Stomach (tissue), 8 donors: ENCODE measurements at regions not wholly inside any gene's neighbourhood (a gene's known extent, or its start where the extent isn't known, plus 50 kb on each side); places are given as distances from the start of the nearest gene placed in this dataset.

Experiments used
- DNase-seq, 2 donors: peaks; one replicate each; pipeline versions ENCODE4 v3.0.0 to v3.0.0-alpha.2; 2013 to 2019
- H3K27ac ChIP-seq, 5 donors: fragments of 200-600 bp in 4 of 5; sonication (generic) in 4 of 5; one replicate each; pipeline ENCODE4 v1.5.1; 2013 to 2019; ENCODE audit warnings: mild to moderate bottlenecking in 1 of 5, moderate library complexity in 1 of 5
- H3K27me3 ChIP-seq, 3 donors: fragments of 200-600 bp; sonication (generic); one replicate each; pipeline ENCODE4 v1.5.1; 2017 to 2019; ENCODE audit warnings: mixed run types in 1 of 3
- H3K36me3 ChIP-seq, 4 donors: fragments of 200-600 bp; sonication (generic); 1 replicate in 3 of 4; 2 replicates in 1 of 4; pipeline ENCODE4 v1.5.1; 2016 to 2019
- H3K4me1 ChIP-seq, 4 donors: fragments of 200-600 bp; sonication (generic); one replicate each; pipeline ENCODE4 v1.5.1; 2016 to 2019
- H3K4me3 ChIP-seq, 4 donors: fragments of 200-600 bp; sonication (generic) in 3 of 4; one replicate each; pipeline ENCODE4 v1.5.1; 2016 to 2019; ENCODE audit warnings: mild to moderate bottlenecking in 1 of 4
- H3K9me3 ChIP-seq, 4 donors: fragments of 200-600 bp; sonication (generic); one replicate each; pipeline ENCODE4 v1.5.1; 2016 to 2019
- EP300 ChIP-seq: sonication (generic); formaldehyde crosslinking; IDR thresholded peaks from one replicate; pipeline ENCODE4 v1.6.1; 2017; ENCODE audit warnings: antibody characterized with exemption
- POLR2A ChIP-seq, 4 donors: fragments of 450-650 bp; IDR thresholded peaks; one replicate each; pipeline ENCODE4 v1.6.1; 2016; ENCODE audit warnings: antibody characterized with exemption in 4 of 4, control low read depth in 2 of 4, mild to moderate bottlenecking in 1 of 4, moderate library complexity in 1 of 4
- POLR2AphosphoS5 ChIP-seq, 3 donors: sonication (generic); formaldehyde crosslinking; IDR thresholded peaks; one replicate each; pipeline ENCODE4 v1.6.1; 2016; ENCODE audit warnings: antibody characterized with exemption in 3 of 3
- WGBS, 5 donors: extraction: QIAGEN DNeasy Blood & Tissue Kit in 3 of 5; methylation state at CpG; one replicate each; pipeline versions ENCODE4 v1.1.5 to v1.1.7; 2013 to 2018; 5-methylcytosine and 5-hydroxymethylcytosine counted together
- intact Hi-C: fragments of 100-400 bp; cut with DNase I; formaldehyde crosslinking; loops from one replicate; pipeline ENCODE4 v1.15.1; 2023; ENCODE audit warnings: low total_unique reads
- TF ChIP-seq, protein P1 (sequence below), 7 experiments: fragments of 450-650 bp in 4 of 7; fragments of 200-600 bp in 3 of 7; sonication (generic) in 3 of 7; IDR thresholded peaks; one replicate each; pipeline ENCODE4 v1.5.1; 2016 to 2019; ENCODE audit warnings: antibody characterized with exemption in 7 of 7, control low read depth in 2 of 7, mild to moderate bottlenecking in 1 of 7
- donor health status: healthy with polysubstance abuse.
- donor health status: Bipolar disorder and iron deficiency.
- donor health status: healthy.

DNA sequence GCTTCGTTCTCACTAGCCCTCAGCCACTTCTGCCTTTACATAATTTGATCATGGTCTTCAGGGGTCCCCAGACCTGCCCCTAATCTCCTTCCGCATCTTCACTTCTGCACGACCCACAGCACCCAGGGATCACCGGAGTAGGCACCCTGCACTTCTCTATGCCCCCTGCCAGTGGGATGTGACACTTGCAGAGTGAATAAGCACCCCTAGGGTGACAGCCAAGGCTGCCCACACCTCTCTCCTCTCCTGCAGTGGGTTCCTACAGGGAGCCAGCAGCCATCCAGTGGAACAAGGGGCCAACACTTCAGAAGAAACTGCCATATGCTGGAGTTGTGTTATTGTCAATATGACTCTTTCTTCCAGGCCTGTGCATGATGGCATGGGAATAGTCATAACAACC is 58.0 kb upstream of the CTPS1 start:
- no peaks in the 10 kb centered on the region for H3K36me3 ChIP-seq
- WGBS, 5 donors = 91 to 96% (median 93%) methylated on average over 4 of the region's 4 CpGs
- peaks cover 0 to 27% (median 0%) of the 10 kb centered on the region in 4 donors for H3K4me1 ChIP-seq
- H3K27me3 ChIP-seq = no peaks in the 10 kb centered on the region
- no peak for DNase-seq
- H3K4me3 ChIP-seq = no peak overlapping the region
- no peak overlapping the region for H3K27ac ChIP-seq
- intact Hi-C loops = no loop called here
- TF ChIP-seq POLR2AphosphoS5 (IDR thresholded peaks at IDR 0.05) (no peak), POLR2A (IDR thresholded peaks at IDR 0.05) (no peak), EP300 (no peak)
- TF ChIP-seq, protein P1, sequence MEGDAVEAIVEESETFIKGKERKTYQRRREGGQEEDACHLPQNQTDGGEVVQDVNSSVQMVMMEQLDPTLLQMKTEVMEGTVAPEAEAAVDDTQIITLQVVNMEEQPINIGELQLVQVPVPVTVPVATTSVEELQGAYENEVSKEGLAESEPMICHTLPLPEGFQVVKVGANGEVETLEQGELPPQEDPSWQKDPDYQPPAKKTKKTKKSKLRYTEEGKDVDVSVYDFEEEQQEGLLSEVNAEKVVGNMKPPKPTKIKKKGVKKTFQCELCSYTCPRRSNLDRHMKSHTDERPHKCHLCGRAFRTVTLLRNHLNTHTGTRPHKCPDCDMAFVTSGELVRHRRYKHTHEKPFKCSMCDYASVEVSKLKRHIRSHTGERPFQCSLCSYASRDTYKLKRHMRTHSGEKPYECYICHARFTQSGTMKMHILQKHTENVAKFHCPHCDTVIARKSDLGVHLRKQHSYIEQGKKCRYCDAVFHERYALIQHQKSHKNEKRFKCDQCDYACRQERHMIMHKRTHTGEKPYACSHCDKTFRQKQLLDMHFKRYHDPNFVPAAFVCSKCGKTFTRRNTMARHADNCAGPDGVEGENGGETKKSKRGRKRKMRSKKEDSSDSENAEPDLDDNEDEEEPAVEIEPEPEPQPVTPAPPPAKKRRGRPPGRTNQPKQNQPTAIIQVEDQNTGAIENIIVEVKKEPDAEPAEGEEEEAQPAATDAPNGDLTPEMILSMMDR (IDR thresholded peaks at IDR 0.05) = no peak
- H3K9me3 ChIP-seq = no peaks in the 10 kb centered on the region

DNA sequence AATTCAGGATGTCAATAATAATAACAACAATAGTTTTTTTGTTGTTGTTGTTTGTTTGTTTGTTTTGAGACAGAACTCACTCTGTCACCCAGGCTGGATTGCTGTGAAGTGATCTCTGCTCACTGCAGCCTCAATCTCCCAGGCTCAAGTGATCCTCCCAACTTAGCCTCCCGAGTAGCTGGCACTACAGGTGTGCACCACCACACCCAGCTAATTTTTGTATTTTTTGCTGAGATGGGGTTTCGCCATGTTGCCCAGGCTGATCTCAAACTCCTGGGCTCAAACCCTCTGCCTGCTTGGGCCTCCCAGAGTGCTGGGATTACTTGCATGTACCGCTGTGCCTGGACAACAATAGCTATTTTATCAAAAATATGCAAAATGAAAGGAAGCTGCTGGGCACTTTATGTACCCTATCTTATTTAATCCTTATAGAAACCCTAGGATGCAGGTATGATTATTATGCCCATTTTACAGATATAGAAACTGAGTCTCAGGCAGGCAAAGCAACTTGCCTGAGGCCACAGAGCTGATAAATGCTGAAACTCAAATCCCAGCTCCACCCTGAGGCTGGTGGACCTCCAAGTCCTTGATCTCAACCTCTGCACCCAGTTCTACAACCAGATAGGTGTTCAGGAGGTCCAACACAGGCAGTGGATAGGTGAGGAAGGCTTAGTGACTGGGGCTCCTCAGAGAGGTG is 57.4 kb upstream of the CTPS1 start:
- H3K27me3 ChIP-seq = no peaks in the 10 kb centered on the region
- peak overlapping the region in 3 of 5 donors; percentile 26 to 67 (median 55) for H3K27ac ChIP-seq
- intact Hi-C loops = no loop called here
- no peak for DNase-seq
- H3K4me3 ChIP-seq = no peak overlapping the region
- H3K36me3 ChIP-seq = no peaks in the 10 kb centered on the region
- TF ChIP-seq, protein P1 (IDR thresholded peaks at IDR 0.05) = no peak
- TF ChIP-seq POLR2A (IDR thresholded peaks at IDR 0.05) = no peak
- no peak for TF ChIP-seq EP300
- no peak for TF ChIP-seq POLR2AphosphoS5 (IDR thresholded peaks at IDR 0.05)
- WGBS, 5 donors = 96 to 100% (median 97%) methylated on average over 3 of the region's 3 CpGs
- no peaks in the 10 kb centered on the region for H3K9me3 ChIP-seq
- H3K4me1 ChIP-seq = peaks cover 0 to 27% (median 0%) of the 10 kb centered on the region in 4 donors

DNA sequence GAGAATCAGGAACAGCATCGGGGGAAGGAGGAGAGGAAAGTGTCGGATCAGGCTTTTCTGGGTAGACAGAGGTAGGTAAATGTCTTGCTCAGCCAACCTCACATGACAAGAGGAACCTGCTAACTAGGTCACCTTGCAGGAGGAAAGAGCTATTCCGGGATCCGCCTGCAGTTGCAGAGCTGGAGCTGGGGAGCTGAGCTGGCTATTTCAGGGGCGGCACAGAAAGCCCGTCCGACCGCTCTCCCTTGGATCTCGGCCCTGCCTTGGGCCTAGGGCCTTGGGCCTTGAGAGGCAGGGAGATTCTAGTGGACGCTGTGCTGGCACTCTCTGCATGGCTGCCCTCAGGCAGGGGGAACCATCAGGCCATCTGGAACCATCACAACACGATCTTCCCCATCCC is 56.5 kb upstream of the CTPS1 start:
- peak; percentile 50 to 74 for DNase-seq
- 44 to 79% (median 49%) methylated on average over 10 to 11 of the region's 11 CpGs for WGBS, 5 donors
- intact Hi-C loops = no loop called here
- Histone ChIP-seq H3K27me3 (no peaks in the 10 kb centered on the region), H3K27ac (peak overlapping the region in 4 of 5 donors; percentile 26 to 67 (median 61)), H3K36me3 (no peaks in the 10 kb centered on the region), H3K4me3 (no peak overlapping the region), H3K4me1 (peaks cover 0 to 23% (median 0%) of the 10 kb centered on the region in 4 donors), H3K9me3 (no peaks in the 10 kb centered on the region)
- TF ChIP-seq, protein P1 (IDR thresholded peaks at IDR 0.05) = peak in 1 of 7 experiments; percentile 7
- no peak for TF ChIP-seq POLR2A (IDR thresholded peaks at IDR 0.05)

DNA sequence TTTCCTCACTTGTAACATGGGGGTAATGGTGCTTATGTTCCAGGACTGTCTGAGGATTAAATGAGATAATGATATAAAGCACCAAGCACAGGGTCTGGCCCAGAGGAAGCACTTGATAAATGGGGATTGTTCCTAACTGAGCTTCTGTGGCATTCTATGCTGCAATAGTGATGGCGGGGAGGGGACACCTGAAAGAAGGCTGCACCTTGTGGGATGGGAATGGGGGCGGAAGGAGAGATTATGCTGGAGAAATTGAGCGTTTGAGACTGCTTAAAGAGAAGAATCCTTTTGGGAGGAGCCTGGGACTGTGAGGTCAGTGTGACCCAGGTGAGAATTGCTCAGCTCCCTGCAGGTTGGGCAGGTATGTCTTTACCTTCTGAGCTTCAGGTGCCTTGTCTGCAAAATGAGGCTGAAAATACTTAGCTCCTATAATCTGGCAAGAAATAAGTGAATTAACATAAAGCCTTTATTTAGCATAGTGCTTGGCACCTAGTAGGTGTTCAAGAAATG is 55.9 kb upstream of the CTPS1 start:
- H3K4me1 ChIP-seq = peaks cover 0 to 17% (median 0%) of the 10 kb centered on the region in 4 donors
- no peaks in the 10 kb centered on the region for H3K27me3 ChIP-seq
- DNase-seq = no peak
- H3K27ac ChIP-seq = peak overlapping the region in 3 of 5 donors; percentile 55 to 67 (median 67)
- TF ChIP-seq POLR2AphosphoS5 (IDR thresholded peaks at IDR 0.05) = no peak
- TF ChIP-seq, protein P1 (IDR thresholded peaks at IDR 0.05) = no peak
- no peak for TF ChIP-seq EP300
- no peak for TF ChIP-seq POLR2A (IDR thresholded peaks at IDR 0.05)
- no peak overlapping the region for H3K4me3 ChIP-seq
- 79 to 88% (median 83%) methylated on average over 3 of the region's 3 CpGs for WGBS, 5 donors
- H3K36me3 ChIP-seq = no peaks in the 10 kb centered on the region
- intact Hi-C loops = no loop called here
- no peaks in the 10 kb centered on the region for H3K9me3 ChIP-seq
